ENCODE measurements at regions not wholly inside any gene's neighbourhood (a gene's known extent, or its start where the extent isn't known, plus 50 kb on each side); places are given as distances from the start of the nearest gene placed in this dataset.

- DNase-seq = no peak
- intact Hi-C loops (cut with micrococcal nuclease) = no loop called here
- TF ChIP-seq CTCF (IDR thresholded peaks at IDR 0.05; ENCODE audit: borderline replicate concordance) = no peak
- H3K36me3 ChIP-seq = no peaks in the 10 kb centered on the region
- no peaks in the 10 kb centered on the region for H3K9me3 ChIP-seq (replicated peaks)
- H3K4me3 ChIP-seq = no peak overlapping the region
- H3K27ac ChIP-seq (replicated peaks) = no peak overlapping the region
- H3K27me3 ChIP-seq (ENCODE audit: low read depth) = no peaks in the 10 kb centered on the region
- peaks cover 10% of the 10 kb centered on the region for H3K4me1 ChIP-seq
Measured at GRCh38 chr1:218494449-218494852, 149.3 kb downstream of the TGFB2 start.

GRCh38 chr1:218495931-218496330 is 150.8 kb downstream of the TGFB2 start:
- intact Hi-C loops (cut with micrococcal nuclease) = no loop called here

GRCh38 chr1:218496561-218496960 is 151.4 kb downstream of the TGFB2 start:
- Histone ChIP-seq H3K4me3 (no peak overlapping the region), H3K9me3 (replicated peaks) (no peaks in the 10 kb centered on the region), H3K27me3 (ENCODE audit: low read depth) (no peaks in the 10 kb centered on the region), H3K36me3 (no peaks in the 10 kb centered on the region), H3K27ac (replicated peaks) (no peak overlapping the region), H3K4me1 (peaks cover 18% of the 10 kb centered on the region)
- no peak for DNase-seq
- intact Hi-C loops (cut with micrococcal nuclease) = no loop called here
- TF ChIP-seq CTCF (IDR thresholded peaks at IDR 0.05; ENCODE audit: borderline replicate concordance) = no peak

More at GRCh38 chr1:218495931-218496330, 150.8 kb downstream of the TGFB2 start:
- Histone ChIP-seq H3K4me3 (no peak overlapping the region), H3K4me1 (peaks cover 18% of the 10 kb centered on the region), H3K9me3 (replicated peaks) (no peaks in the 10 kb centered on the region), H3K27ac (replicated peaks) (no peak overlapping the region), H3K27me3 (ENCODE audit: low read depth) (no peaks in the 10 kb centered on the region), H3K36me3 (no peaks in the 10 kb centered on the region)
- no peak for TF ChIP-seq CTCF (IDR thresholded peaks at IDR 0.05; ENCODE audit: borderline replicate concordance)
- no peak for DNase-seq

- Histone ChIP-seq H3K27ac (replicated peaks) (peak overlapping the region; percentile 66), H3K27me3 (ENCODE audit: low read depth) (no peaks in the 10 kb centered on the region), H3K4me3 (peak overlapping the region; percentile 44), H3K4me1 (peaks cover 18% of the 10 kb centered on the region), H3K9me3 (replicated peaks) (no peaks in the 10 kb centered on the region), H3K36me3 (no peaks in the 10 kb centered on the region)
- no peak for DNase-seq
- TF ChIP-seq CTCF (IDR thresholded peaks at IDR 0.05; ENCODE audit: borderline replicate concordance) = no peak
- intact Hi-C loops (cut with micrococcal nuclease) = no loop called here
Measured at GRCh38 chr1:218498056-218498938, 153.2 kb downstream of the TGFB2 start.

- H3K4me1 ChIP-seq = peaks cover 18% of the 10 kb centered on the region
- intact Hi-C loops (cut with micrococcal nuclease) = no loop called here
- no peak for DNase-seq
- no peak for TF ChIP-seq CTCF (IDR thresholded peaks at IDR 0.05; ENCODE audit: borderline replicate concordance)
- no peaks in the 10 kb centered on the region for H3K36me3 ChIP-seq
- no peaks in the 10 kb centered on the region for H3K27me3 ChIP-seq (ENCODE audit: low read depth)
- H3K27ac ChIP-seq (replicated peaks) = peak overlapping the region; percentile 66
- peak overlapping the region; percentile 44 for H3K4me3 ChIP-seq
- no peaks in the 10 kb centered on the region for H3K9me3 ChIP-seq (replicated peaks)
Measured at GRCh38 chr1:218499011-218499691, 154.0 kb downstream of the TGFB2 start.

All from left ventricle myocardium inferior (tissue), 1 donor.